Sigmoid colon (tissue), 6 donors: ENCODE measurements at regions not wholly inside any gene's neighbourhood (a gene's known extent, or its start where the extent isn't known, plus 50 kb on each side); places are given as distances from the start of the nearest gene placed in this dataset.

ENCODE experiments used
- DNase-seq: peaks from one replicate; pipeline ENCODE4 v3.0.0-alpha.2; 2019
- H3K27ac ChIP-seq, 4 donors: fragments of 200-600 bp; sonication (generic); one replicate each; pipeline ENCODE4 v1.5.1; 2016 to 2019; ENCODE audit warnings: mild to moderate bottlenecking in 1 of 4
- H3K27me3 ChIP-seq, 3 donors: fragments of 200-600 bp; sonication (generic); one replicate each; pipeline ENCODE4 v1.5.1; 2019; ENCODE audit warnings: mild to moderate bottlenecking in 1 of 3
- H3K36me3 ChIP-seq, 4 donors: fragments of 200-600 bp; sonication (generic); one replicate each; pipeline ENCODE4 v1.5.1; 2016 to 2019
- H3K4me1 ChIP-seq, 4 donors: fragments of 200-600 bp; sonication (generic); one replicate each; pipeline ENCODE4 v1.5.1; 2017 to 2019
- H3K4me3 ChIP-seq, 4 donors: fragments of 200-600 bp; sonication (generic); one replicate each; pipeline ENCODE4 v1.5.1; 2017 to 2019; ENCODE audit warnings: mild to moderate bottlenecking in 2 of 4, moderate library complexity in 1 of 4
- H3K9me3 ChIP-seq, 4 donors: fragments of 200-600 bp in 3 of 4; sonication (generic) in 3 of 4; one replicate each; pipeline versions ENCODE4 v1.5.1 to v1.6.1; 2013 to 2019
- CTCF ChIP-seq, 4 experiments: fragments of 450-650 bp in 3 of 4; fragments of 200-600 bp in 1 of 4; IDR thresholded peaks; one replicate each; pipeline ENCODE4 v1.5.1; 2016 to 2019; ENCODE audit warnings: antibody characterized with exemption in 4 of 4, mild to moderate bottlenecking in 3 of 4, moderate library complexity in 2 of 4
- EP300 ChIP-seq, 4 donors: sonication (generic); formaldehyde crosslinking; IDR thresholded peaks; one replicate each; pipeline ENCODE4 v1.6.1; 2017; ENCODE audit warnings: antibody characterized with exemption in 4 of 4
- POLR2A ChIP-seq, 2 donors: fragments of 450-650 bp; IDR thresholded peaks; one replicate each; pipeline ENCODE4 v1.6.1; 2016; ENCODE audit warnings: antibody characterized with exemption in 2 of 2, mild to moderate bottlenecking in 2 of 2, moderate library complexity in 2 of 2
- POLR2AphosphoS5 ChIP-seq, 4 donors: sonication (generic); formaldehyde crosslinking; IDR thresholded peaks; one replicate each; pipeline ENCODE4 v1.6.1; 2017; ENCODE audit warnings: antibody characterized with exemption in 4 of 4
- WGBS, 2 donors: extraction: QIAGEN DNeasy Blood & Tissue Kit; methylation state at CpG; one replicate each; pipeline ENCODE4 v1.1.7; 2013; 5-methylcytosine and 5-hydroxymethylcytosine counted together
- intact Hi-C: fragments of 100-400 bp; cut with DNase I; formaldehyde crosslinking; loops from one replicate; pipeline ENCODE4 v1.15.1; 2023
- donor health status: healthy with polysubstance abuse.
- donor health status: healthy.

DNA sequence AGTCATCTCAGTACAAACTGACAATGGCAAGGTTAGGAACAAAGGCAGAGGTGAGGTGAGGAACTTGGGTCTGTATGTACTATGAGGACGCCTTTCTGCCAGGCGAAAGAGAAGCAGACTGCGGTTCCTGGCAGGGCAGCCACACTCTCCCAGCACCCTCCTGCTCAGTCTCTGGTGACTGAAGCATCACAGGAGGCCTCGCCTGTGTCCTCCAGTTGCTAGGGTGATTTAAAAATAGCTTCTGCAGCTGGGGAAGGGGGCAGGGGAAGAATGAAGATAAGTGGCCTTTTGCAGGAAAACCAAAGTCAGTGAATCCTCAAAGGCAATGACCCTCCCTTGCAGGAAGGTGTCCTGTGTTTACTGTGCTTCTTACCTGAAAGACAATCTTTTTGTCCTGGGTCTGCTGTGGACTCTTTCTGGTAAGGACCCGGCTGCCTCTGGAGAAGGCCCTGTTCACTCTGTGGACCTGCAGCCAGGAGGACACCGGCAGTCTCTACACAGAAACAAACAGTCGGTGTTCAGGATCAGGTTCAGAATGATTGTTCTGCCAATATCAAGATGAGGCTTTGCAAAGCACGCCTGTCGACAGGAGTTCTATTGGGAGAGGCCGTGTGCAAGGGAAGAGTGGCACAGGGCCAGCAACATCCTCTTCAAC is 65.7 kb upstream of the DGKG start:
- Histone ChIP-seq H3K27ac (peak overlapping the region; percentile 39 to 76 (median 50)), H3K36me3 (no peaks in the 10 kb centered on the region), H3K27me3 (no peaks in the 10 kb centered on the region), H3K4me3 (no peak overlapping the region), H3K4me1 (peaks cover 0 to 36% (median 18%) of the 10 kb centered on the region in 4 donors), H3K9me3 (no peaks in the 10 kb centered on the region)
- TF ChIP-seq CTCF (IDR thresholded peaks at IDR 0.05) = no peak
- TF ChIP-seq POLR2A (IDR thresholded peaks at IDR 0.05) = no peak
- peak in 1 of 4 donors; percentile 11 for TF ChIP-seq EP300 (IDR thresholded peaks at IDR 0.05)
- peak in 3 of 4 donors; percentile 28 to 76 (median 38) for TF ChIP-seq POLR2AphosphoS5 (IDR thresholded peaks at IDR 0.05)
- 68 to 82% methylated on average over 10 of the region's 10 CpGs for WGBS, 2 donors
- intact Hi-C loops = no loop called here
- no peak for DNase-seq

GRCh38 chr3:186425788-186426730 is 64.0 kb upstream of the DGKG start:
- Histone ChIP-seq H3K4me3 (no peak overlapping the region), H3K27me3 (no peaks in the 10 kb centered on the region), H3K9me3 (no peaks in the 10 kb centered on the region), H3K4me1 (peaks cover 0 to 36% (median 18%) of the 10 kb centered on the region in 4 donors), H3K36me3 (no peaks in the 10 kb centered on the region), H3K27ac (peak overlapping the region in 3 of 4 donors; percentile 18 to 76 (median 57))
- intact Hi-C loops = no loop called here
- TF ChIP-seq POLR2AphosphoS5 (IDR thresholded peaks at IDR 0.05) (no peak), EP300 (IDR thresholded peaks at IDR 0.05) (no peak), POLR2A (IDR thresholded peaks at IDR 0.05) (no peak), CTCF (IDR thresholded peaks at IDR 0.05) (peak in 1 of 4 experiments; percentile 30)
- DNase-seq = no peak
- 75 to 78% methylated on average over 10 of the region's 10 CpGs for WGBS, 2 donors

- no peak for TF ChIP-seq POLR2AphosphoS5 (IDR thresholded peaks at IDR 0.05)
- TF ChIP-seq EP300 (IDR thresholded peaks at IDR 0.05) = no peak
- no peak for TF ChIP-seq CTCF (IDR thresholded peaks at IDR 0.05)
- TF ChIP-seq POLR2A (IDR thresholded peaks at IDR 0.05) = no peak
- no peaks in the 10 kb centered on the region for H3K9me3 ChIP-seq
- no peak overlapping the region for H3K4me3 ChIP-seq
- H3K27me3 ChIP-seq = no peaks in the 10 kb centered on the region
- intact Hi-C loops = no loop called here
- no peaks in the 10 kb centered on the region for H3K36me3 ChIP-seq
- DNase-seq = no peak
- peaks cover 0 to 36% (median 15%) of the 10 kb centered on the region in 4 donors for H3K4me1 ChIP-seq
- no peak overlapping the region for H3K27ac ChIP-seq
These were observed 59.9 kb upstream of the DGKG start for GRCh38 chr3:186421946-186422345.

- Histone ChIP-seq H3K36me3 (no peaks in the 10 kb centered on the region), H3K4me1 (peaks cover 0 to 31% (median 22%) of the 10 kb centered on the region in 4 donors), H3K9me3 (no peaks in the 10 kb centered on the region), H3K4me3 (no peak overlapping the region), H3K27ac (peak overlapping the region in 2 of 4 donors; percentile 23 to 47), H3K27me3 (no peaks in the 10 kb centered on the region)
- TF ChIP-seq POLR2A (IDR thresholded peaks at IDR 0.05) (no peak), POLR2AphosphoS5 (IDR thresholded peaks at IDR 0.05) (peak in 2 of 4 donors; percentile 25 to 48)
- DNase-seq = no peak
- WGBS, 2 donors = 58 to 66% methylated on average over 6 of the region's 6 CpGs
- intact Hi-C loops = loop anchor here (10.0 kb wide), 1 partner anchor 484 kb away; the partner anchor contains the start of gene TRA2B
These were observed 56.7 kb upstream of the DGKG start for GRCh38 chr3:186418671-186419145.

DNA sequence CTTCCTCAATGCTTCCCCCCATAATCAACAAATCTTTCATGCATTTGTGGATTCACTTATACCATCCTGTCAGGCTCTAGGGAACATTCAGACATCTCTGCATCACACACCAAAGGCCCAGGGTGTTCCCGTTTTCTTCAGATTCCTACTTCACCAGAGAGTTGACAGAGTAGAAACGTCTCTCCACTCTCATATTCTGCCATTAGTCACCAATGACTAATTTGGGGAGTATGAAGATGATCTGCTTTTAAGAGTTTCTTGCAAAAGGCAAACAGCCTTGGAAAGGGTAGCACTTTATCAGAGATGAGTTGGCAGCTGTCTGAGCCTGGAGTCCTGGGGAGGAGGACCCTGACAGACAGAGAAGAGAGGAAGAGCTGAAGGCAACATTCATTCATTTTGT is 55.8 kb upstream of the DGKG start:
- Histone ChIP-seq H3K36me3 (no peaks in the 10 kb centered on the region), H3K4me3 (no peak overlapping the region), H3K9me3 (no peaks in the 10 kb centered on the region), H3K27ac (peak overlapping the region in 2 of 4 donors; percentile 23 to 47), H3K4me1 (peaks cover 0 to 36% (median 31%) of the 10 kb centered on the region in 4 donors), H3K27me3 (no peaks in the 10 kb centered on the region)
- 63 to 72% methylated on average over 2 of the region's 2 CpGs for WGBS, 2 donors
- TF ChIP-seq POLR2A (IDR thresholded peaks at IDR 0.05) = no peak
- TF ChIP-seq EP300 (IDR thresholded peaks at IDR 0.05) = no peak
- no peak for TF ChIP-seq CTCF (IDR thresholded peaks at IDR 0.05)
- no peak for TF ChIP-seq POLR2AphosphoS5 (IDR thresholded peaks at IDR 0.05)
- intact Hi-C loops = loop anchor here (10.0 kb wide), 1 partner anchor 483 kb away; the partner anchor contains the start of gene TRA2B
- DNase-seq = no peak
